Activated CD4-positive, alpha-beta T cell treated with anti-CD3 and anti-CD28 coated beads for 36 hours (primary cell): ENCODE measurements at regions not wholly inside any gene's neighbourhood (a gene's known extent, or its start where the extent isn't known, plus 50 kb on each side); places are given as distances from the start of the nearest gene placed in this dataset.
A peak's percentile ranks its signal among the peaks of the same experiment; 100 is the strongest.

Experiments used
- ATAC-seq: fragments of 200-7000 bp; cut with Tn5 transposase; one replicate; pipeline ENCODE4 v1.10.0; 2021; ENCODE audit warnings: mild to moderate bottlenecking, moderate library complexity
- CTCF ChIA-PET: fragments of 350-600 bp; sonication (Branson Sonifier 250); formaldehyde crosslinking; loops from one replicate; lab custom pipeline; 2021; ENCODE audit warnings: antibody characterized with exemption; lab: Charles Lee
- POLR2A ChIA-PET: fragments of 350-600 bp; sonication (Branson Sonifier 250); formaldehyde crosslinking; loops from one replicate; lab custom pipeline; 2021; ENCODE audit warnings: antibody characterized with exemption, inconsistent platforms; lab: Charles Lee
- DNase-seq: peaks from one replicate; pipeline ENCODE4 v3.0.0-alpha.2; 2020
- H3K27ac Mint-ChIP-seq: one replicate; pipeline ENCODE4 v1.8.0; 2021; ENCODE audit warnings: mixed read lengths
- H3K27me3 Mint-ChIP-seq: one replicate; pipeline ENCODE4 v1.8.0; 2021; ENCODE audit warnings: mixed read lengths
- H3K36me3 Mint-ChIP-seq: one replicate; pipeline ENCODE4 v1.8.0; 2021; ENCODE audit warnings: low read depth, mixed read lengths
- H3K4me1 Mint-ChIP-seq: one replicate; pipeline ENCODE4 v1.8.0; 2021; ENCODE audit warnings: mixed read lengths
- H3K4me3 Mint-ChIP-seq: one replicate; pipeline ENCODE4 v1.8.0; 2021; ENCODE audit warnings: mild to moderate bottlenecking, moderate library complexity, mixed read lengths
- H3K9me3 Mint-ChIP-seq: one replicate; pipeline ENCODE4 v1.8.0; 2021; ENCODE audit warnings: low read depth, mixed read lengths
- intact Hi-C, 2 experiments: fragments of 100-400 bp; cut with DNase I in 1 of 2; cut with micrococcal nuclease in 1 of 2; formaldehyde crosslinking; loops; one replicate each; pipeline versions ENCODE4 v1.14.2 to v1.15.1; 2022 to 2024; cut with DNase I, micrococcal nuclease

GRCh38 chr10:118839348-118839747 is 84.6 kb upstream of the CACUL1 start:
- Mint-ChIP-seq H3K4me3 (no peak overlapping the region), H3K27me3 (no peaks in the 10 kb centered on the region), H3K36me3 (no peaks in the 10 kb centered on the region), H3K4me1 (peaks cover 19% of the 10 kb centered on the region), H3K27ac (peak overlapping the region; percentile 86), H3K9me3 (no peaks in the 10 kb centered on the region)
- POLR2A ChIA-PET, result no interaction called here
- ATAC-seq, result no peak
- CTCF ChIA-PET, result interaction anchor here (1.3 kb wide), 1 partner anchor 12 kb away, joined by 3 read pairs; no protein-coding TSS in a partner anchor
- intact Hi-C loops, result no loop called here
- DNase-seq, result no peak

GRCh38 chr10:118840071-118840775 is 85.5 kb upstream of the CACUL1 start:
- H3K4me1 Mint-ChIP-seq, result peaks cover 19% of the 10 kb centered on the region
- no peaks in the 10 kb centered on the region for H3K36me3 Mint-ChIP-seq
- POLR2A ChIA-PET, result no interaction called here
- peak overlapping the region; percentile 86 for H3K27ac Mint-ChIP-seq
- CTCF ChIA-PET, result interaction anchor here (0.6 to 1.7 kb wide), 3 partner anchors 10 to 234 kb away, joined by 3 to 7 read pairs (median 3); no protein-coding TSS in a partner anchor
- DNase-seq (peak; percentile 93), ATAC-seq (peak; percentile 97)
- no peaks in the 10 kb centered on the region for H3K27me3 Mint-ChIP-seq
- H3K4me3 Mint-ChIP-seq, result peak overlapping the region; percentile 5
- intact Hi-C loops, result loop anchor here in 1 of 2 experiments (1.0 kb wide), 1 partner anchor 85 kb away; no protein-coding TSS in a partner anchor
- H3K9me3 Mint-ChIP-seq, result no peaks in the 10 kb centered on the region

GRCh38 chr10:118840776-118841468 is 86.2 kb upstream of the CACUL1 start:
- intact Hi-C loops, result loop anchor here in 1 of 2 experiments (1.0 kb wide), 1 partner anchor 86 kb away; no protein-coding TSS in a partner anchor
- ATAC-seq (no peak), DNase-seq (no peak)
- no peak overlapping the region for H3K27ac Mint-ChIP-seq
- ChIA-PET CTCF (interaction anchor here (0.6 to 1.7 kb wide), 3 partner anchors 9 to 235 kb away, joined by 3 to 7 read pairs (median 3); no protein-coding TSS in a partner anchor), POLR2A (no interaction called here)
- no peaks in the 10 kb centered on the region for H3K36me3 Mint-ChIP-seq
- peaks cover 19% of the 10 kb centered on the region for H3K4me1 Mint-ChIP-seq
- no peak overlapping the region for H3K4me3 Mint-ChIP-seq
- no peaks in the 10 kb centered on the region for H3K9me3 Mint-ChIP-seq
- H3K27me3 Mint-ChIP-seq, result no peaks in the 10 kb centered on the region

DNA sequence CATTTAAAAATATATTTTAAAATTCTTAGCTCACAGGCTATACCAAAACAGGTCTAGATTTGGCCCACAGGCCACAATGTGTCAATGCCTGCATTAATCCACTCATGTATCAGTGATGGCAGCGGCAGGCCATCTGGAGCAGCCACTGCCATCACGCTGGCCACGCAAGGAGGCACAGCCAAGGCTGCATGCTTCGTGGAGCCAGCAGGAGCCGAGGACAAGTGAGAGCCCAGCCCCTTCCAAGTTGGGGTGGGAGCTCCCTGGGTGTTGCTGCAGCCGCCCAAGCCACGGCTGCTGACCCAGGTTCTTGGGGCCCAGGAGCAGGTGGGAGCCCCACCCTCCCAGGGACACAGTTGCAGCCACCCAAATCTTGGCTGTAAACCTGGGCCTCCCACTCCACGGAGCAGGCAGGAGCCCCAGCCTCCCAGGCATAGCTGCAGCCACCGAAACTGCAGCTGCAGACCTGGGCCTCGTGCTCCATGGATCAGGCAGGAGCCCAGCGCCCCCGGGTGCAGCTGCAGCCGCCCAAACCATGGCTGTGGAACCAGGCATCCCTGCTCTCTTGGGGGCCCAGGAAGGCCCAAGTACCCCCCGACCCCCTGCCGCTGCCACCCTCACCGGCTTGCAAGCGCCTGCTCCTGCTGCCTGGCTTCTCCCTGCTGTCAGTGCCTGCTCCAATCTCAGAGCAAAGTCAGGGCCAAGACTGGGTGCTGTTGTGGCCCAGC is 87.3 kb upstream of the CACUL1 start:
- H3K4me1 Mint-ChIP-seq, result peaks cover 19% of the 10 kb centered on the region
- ChIA-PET CTCF (interaction anchor here (1.7 kb wide), 1 partner anchor 8 kb away, joined by 7 read pairs; no protein-coding TSS in a partner anchor), POLR2A (no interaction called here)
- intact Hi-C loops, result no loop called here
- no peaks in the 10 kb centered on the region for H3K36me3 Mint-ChIP-seq
- peaks cover 2% of the 10 kb centered on the region for H3K27me3 Mint-ChIP-seq
- no peak for ATAC-seq
- no peak overlapping the region for H3K27ac Mint-ChIP-seq
- DNase-seq, result no peak
- no peak overlapping the region for H3K4me3 Mint-ChIP-seq
- no peaks in the 10 kb centered on the region for H3K9me3 Mint-ChIP-seq

DNA sequence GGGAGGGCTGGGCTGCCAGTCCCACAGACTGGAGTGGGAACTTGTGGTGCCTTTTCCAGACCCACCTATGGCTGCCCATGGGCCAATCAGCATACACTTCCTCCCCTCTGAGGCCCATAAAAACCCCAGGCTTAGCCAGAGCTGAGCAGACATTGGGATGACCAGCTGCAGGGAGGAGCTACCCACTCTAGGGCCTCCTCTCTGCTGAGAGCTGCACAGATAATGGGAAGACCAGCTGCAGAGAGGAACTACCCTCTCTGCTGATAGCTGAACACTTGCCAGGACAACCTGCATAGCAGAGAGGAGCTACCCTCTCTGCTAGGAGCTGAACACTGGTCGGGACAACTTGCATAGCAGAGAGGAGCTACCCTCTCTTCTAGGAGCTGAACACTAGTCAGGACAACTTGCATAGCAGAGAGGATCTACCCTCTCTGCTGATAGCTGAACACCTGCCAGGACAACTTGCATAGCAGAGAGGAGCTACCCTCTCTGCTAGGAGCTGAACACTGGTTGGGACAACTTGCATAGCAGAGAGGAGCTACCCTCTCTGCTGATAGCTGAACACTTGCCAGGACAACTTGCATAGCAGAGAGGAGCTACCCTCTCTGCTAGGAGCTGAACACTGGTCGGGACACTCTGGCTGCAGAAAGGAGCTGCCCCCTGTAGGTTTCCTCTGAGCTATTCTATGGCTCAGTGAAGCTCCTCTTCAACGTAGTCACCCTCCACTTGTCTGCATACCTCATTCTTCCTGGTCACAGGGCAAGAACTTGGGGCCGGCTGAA is 88.3 kb upstream of the CACUL1 start:
- DNase-seq (no peak), ATAC-seq (no peak)
- Mint-ChIP-seq H3K4me1 (peaks cover 19% of the 10 kb centered on the region), H3K27ac (no peak overlapping the region), H3K9me3 (no peaks in the 10 kb centered on the region), H3K36me3 (no peaks in the 10 kb centered on the region), H3K27me3 (peaks cover 2% of the 10 kb centered on the region), H3K4me3 (no peak overlapping the region)
- intact Hi-C loops, result no loop called here
- CTCF ChIA-PET, result interaction anchor here (1.0 kb wide), 1 partner anchor 15 kb away, joined by 3 read pairs; no protein-coding TSS in a partner anchor
- POLR2A ChIA-PET, result no interaction called here

- H3K27ac Mint-ChIP-seq, result no peak overlapping the region
- H3K36me3 Mint-ChIP-seq, result no peaks in the 10 kb centered on the region
- ChIA-PET POLR2A (no interaction called here), CTCF (interaction anchor here (1.0 kb wide), 1 partner anchor 16 kb away, joined by 3 read pairs; no protein-coding TSS in a partner anchor)
- no peak overlapping the region for H3K4me3 Mint-ChIP-seq
- no peaks in the 10 kb centered on the region for H3K9me3 Mint-ChIP-seq
- intact Hi-C loops, result no loop called here
- peaks cover 19% of the 10 kb centered on the region for H3K4me1 Mint-ChIP-seq
- peaks cover 2% of the 10 kb centered on the region for H3K27me3 Mint-ChIP-seq
- DNase-seq (no peak), ATAC-seq (no peak)
These were observed 89.0 kb upstream of the CACUL1 start for GRCh38 chr10:118843647-118844265.

GRCh38 chr10:118844731-118845521 is 90.2 kb upstream of the CACUL1 start:
- Mint-ChIP-seq H3K27ac (no peak overlapping the region), H3K4me3 (no peak overlapping the region), H3K36me3 (no peaks in the 10 kb centered on the region), H3K4me1 (peaks cover 10% of the 10 kb centered on the region), H3K9me3 (no peaks in the 10 kb centered on the region), H3K27me3 (peaks cover 2% of the 10 kb centered on the region)
- DNase-seq (no peak), ATAC-seq (no peak)
- ChIA-PET POLR2A (no interaction called here), CTCF (interaction anchor here (0.7 kb wide), 1 partner anchor 107 kb away, joined by 3 read pairs; no protein-coding TSS in a partner anchor)
- intact Hi-C loops, result no loop called here

- Mint-ChIP-seq H3K4me1 (peaks cover 1% of the 10 kb centered on the region), H3K27me3 (peaks cover 2% of the 10 kb centered on the region), H3K36me3 (no peaks in the 10 kb centered on the region), H3K4me3 (no peak overlapping the region), H3K27ac (no peak overlapping the region), H3K9me3 (no peaks in the 10 kb centered on the region)
- DNase-seq, result no peak
- ATAC-seq, result no peak
- POLR2A ChIA-PET, result no interaction called here
- CTCF ChIA-PET, result interaction anchor here (0.7 to 0.9 kb wide), 3 partner anchors 17 to 181 kb away, joined by 3 to 4 read pairs (median 3); no protein-coding TSS in a partner anchor
- intact Hi-C loops, result no loop called here
These were observed 91.0 kb upstream of the CACUL1 start for GRCh38 chr10:118845776-118846175.

DNA sequence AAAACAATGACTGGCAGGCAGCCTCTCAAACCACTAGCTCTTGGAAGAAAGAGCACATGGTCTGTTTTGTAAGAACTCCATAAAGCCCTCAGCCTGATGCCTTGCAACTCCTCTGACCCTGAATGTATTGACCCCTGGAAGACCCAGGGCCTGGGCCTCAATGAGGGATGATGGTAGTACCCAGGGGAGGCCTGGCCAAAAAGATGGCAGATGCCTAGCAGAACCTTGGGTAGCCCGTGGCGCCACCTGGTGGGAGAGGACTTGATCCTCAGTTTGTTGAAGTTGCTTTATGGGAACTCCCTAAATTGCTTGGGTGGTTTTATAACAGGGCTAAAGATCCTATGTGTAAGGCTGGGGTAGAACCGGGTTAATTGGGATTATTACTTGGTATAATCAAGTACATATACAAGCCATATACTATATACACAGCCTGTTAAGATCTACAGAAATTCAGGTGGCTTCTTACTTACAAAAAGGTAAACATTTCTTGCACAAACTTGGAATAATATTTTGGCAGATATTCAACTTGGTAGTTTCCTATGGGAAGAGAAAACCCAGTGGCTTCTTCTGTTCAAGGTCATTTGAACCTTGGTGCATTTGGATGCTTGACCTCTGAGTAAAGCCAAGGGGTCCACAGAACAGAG is 95.8 kb upstream of the CACUL1 start:
- CTCF ChIA-PET, result interaction anchor here (0.6 to 1.8 kb wide), 15 partner anchors 9 to 586 kb away, joined by 3 to 20 read pairs (median 3); partner anchors contain the start of gene CACUL1
- ATAC-seq, result peak; percentile 90
- POLR2A ChIA-PET, result no interaction called here

More for the DNA sequence above, 95.8 kb upstream of the CACUL1 start:
- Mint-ChIP-seq H3K4me3 (no peak overlapping the region), H3K9me3 (no peaks in the 10 kb centered on the region), H3K27ac (no peak overlapping the region), H3K27me3 (peaks cover 2% of the 10 kb centered on the region), H3K36me3 (no peaks in the 10 kb centered on the region), H3K4me1 (no peaks in the 10 kb centered on the region)
- intact Hi-C loops, result loop anchor here (1.0 to 5.0 kb wide), 2 partner anchors 128 to 282 kb away; no protein-coding TSS in a partner anchor
- peak; percentile 93 for DNase-seq
